HCT116 (cell line): ENCODE measurements at regions not wholly inside any gene's neighbourhood (a gene's known extent, or its start where the extent isn't known, plus 50 kb on each side); places are given as distances from the start of the nearest gene placed in this dataset.

Experiments
- ATAC-seq: fragments of 200-7000 bp; cut with Tn5 transposase; 2 replicates; pipeline ENCODE4 v1.9.1; 2020; ENCODE audit warnings: mild to moderate bottlenecking, moderate library complexity
- BruUV-seq: library from RNA; stranded (reverse); fragments of 400-500 nt; replicated peaks from 2 replicates; lab custom pipeline; 2021; lab: Mats Ljungman, UMichigan
- CTCF ChIA-PET: fragments of 300-600 bp; sonication (Branson Sonifier 250); formaldehyde crosslinking; loops from one replicate; lab custom pipeline; 2021; ENCODE audit warnings: antibody characterized with exemption; lab: Charles Lee
- POLR2A ChIA-PET: fragments of 300-600, 350-600 bp; sonication (Branson Sonifier 250); formaldehyde crosslinking; loops from one replicate; lab custom pipeline; 2021; ENCODE audit warnings: antibody characterized with exemption; lab: Charles Lee
- RAD21 ChIA-PET, 2 experiments: fragments of 300-600 bp; sonication (Branson Sonifier 250); formaldehyde crosslinking; loops; one replicate each; lab custom pipeline; 2023; ENCODE audit warnings: low total read pairs in 2 of 2; ENCODE audit not compliant: uncharacterized antibody in 2 of 2, unreplicated experiment in 2 of 2, low non-redundant PET in 1 of 2; lab: Charles Lee
- DNase-seq: peaks from one replicate; pipeline ENCODE4 v3.0.0-alpha.2; 2010; ENCODE audit warnings: low read depth, low spot score
- H2AFZ ChIP-seq: fragments of 200-600 bp; shearing (Covaris generic), sonication (generic); 2 replicates; pipeline ENCODE4 v1.6.1; 2017; ENCODE audit warnings: low read depth, mixed run types, mixed read lengths, antibody characterized with exemption, low read length; ENCODE audit not compliant: poor library complexity, severe bottlenecking
- H3K27ac ChIP-seq: 2 replicates; pipeline ENCODE4 v1.5.1; 2012; ENCODE audit warnings: low read depth, low read length
- H3K27me3 ChIP-seq: fragments of 200-600 bp; sonication (generic); 2 replicates; pipeline ENCODE4 v1.6.1; 2016; ENCODE audit warnings: mixed run types, low read length, mixed read lengths; ENCODE audit not compliant: insufficient read depth
- H3K36me3 ChIP-seq, 2 experiments: fragments of 200-500 bp in 1 of 2; fragments of 200-600 bp in 1 of 2; sonication (Bioruptor generic) in 1 of 2; sonication (generic) in 1 of 2; 2 replicates each; pipeline versions ENCODE4 v1.5.1 to v1.6.1; 2014 to 2016; ENCODE audit warnings: low read length in 2 of 2, inconsistent platforms in 1 of 2, mixed read lengths in 1 of 2, mixed run types in 1 of 2; ENCODE audit not compliant: insufficient read depth in 2 of 2, control insufficient read depth in 1 of 2
- H3K4me1 ChIP-seq, 2 experiments: fragments of 200-600 bp in 1 of 2; sonication (generic) in 1 of 2; 2 replicates each; pipeline versions ENCODE4 v1.5.1 to v1.6.1; 2012 to 2017; ENCODE audit warnings: low read length in 2 of 2, inconsistent platforms in 1 of 2, mild to moderate bottlenecking in 1 of 2, mixed read lengths in 1 of 2, mixed run types in 1 of 2, moderate library complexity in 1 of 2; ENCODE audit not compliant: insufficient read depth in 2 of 2, control insufficient read depth in 1 of 2
- H3K4me2 ChIP-seq: fragments of 200-600 bp; sonication (generic); 2 replicates; pipeline ENCODE4 v1.6.1; 2017; ENCODE audit warnings: mixed run types, low read length, mixed read lengths
- H3K4me3 ChIP-seq, 2 experiments: fragments of 200-600 bp in 1 of 2; sonication (generic) in 1 of 2; replicated peaks in 1 of 2; 2 replicates each; pipeline ENCODE4 v1.5.1; 2011 to 2016; ENCODE audit warnings: low read length in 2 of 2, control low read depth in 1 of 2, low read depth in 1 of 2, mild to moderate bottlenecking in 1 of 2, mixed read lengths in 1 of 2, mixed run types in 1 of 2
- H3K79me2 ChIP-seq: fragments of 200-600 bp; sonication (generic); 2 replicates; pipeline ENCODE4 v1.6.1; 2017; ENCODE audit warnings: mild to moderate bottlenecking, mixed run types, low read length, moderate library complexity, mixed read lengths; ENCODE audit not compliant: insufficient read depth
- H3K9ac ChIP-seq: fragments of 200-600 bp; sonication (generic); 2 replicates; pipeline ENCODE4 v1.6.1; 2016; ENCODE audit warnings: low read length, mixed read lengths
- H3K9me2 ChIP-seq: fragments of 200-600 bp; sonication (generic), shearing (Covaris generic); 2 replicates; pipeline ENCODE4 v1.6.1; 2017; ENCODE audit warnings: mixed run types, mild to moderate bottlenecking, moderate library complexity; ENCODE audit not compliant: insufficient read depth
- H3K9me3 ChIP-seq, 2 experiments: fragments of 200-500 bp in 1 of 2; fragments of 200-600 bp in 1 of 2; sonication (Bioruptor generic) in 1 of 2; sonication (generic) in 1 of 2; 2 replicates each; pipeline ENCODE4 v1.6.1; 2014 to 2017; ENCODE audit warnings: low read length in 2 of 2, mixed read lengths in 2 of 2, inconsistent platforms in 1 of 2, low read depth in 1 of 2, mild to moderate bottlenecking in 1 of 2, mixed run types in 1 of 2, moderate library complexity in 1 of 2; ENCODE audit not compliant: control insufficient read depth in 1 of 2, insufficient read depth in 1 of 2
- H4K20me1 ChIP-seq: fragments of 200-600 bp; sonication (generic), shearing (Covaris generic); 2 replicates; pipeline ENCODE4 v1.6.1; 2017; ENCODE audit warnings: mixed run types, mild to moderate bottlenecking, moderate library complexity; ENCODE audit not compliant: insufficient read depth
- CTCF ChIP-seq, 3 experiments: fragments of 200-600 bp in 1 of 3; sonication (generic) in 1 of 3; IDR thresholded peaks in 2 of 3; conservative IDR thresholded peaks in 1 of 3; 2 replicates each; pipeline ENCODE4 v1.5.1; 2012 to 2017; ENCODE audit warnings: low read depth in 2 of 3, low read length in 2 of 3, antibody characterized with exemption in 1 of 3, borderline replicate concordance in 1 of 3, control low read depth in 1 of 3, mild to moderate bottlenecking in 1 of 3, mixed read lengths in 1 of 3, mixed run types in 1 of 3, moderate library complexity in 1 of 3; ENCODE audit not compliant: insufficient read depth in 1 of 3
- EZH2 ChIP-seq: fragments of 200-600 bp; sonication (generic); IDR thresholded peaks from 2 replicates; pipeline ENCODE4 v1.6.1; 2017; ENCODE audit warnings: antibody characterized with exemption, mixed run types
- EZH2phosphoT487 ChIP-seq: fragments of 200-600 bp; IDR thresholded peaks from 2 replicates; pipeline ENCODE4 v1.6.1; 2018; ENCODE audit warnings: antibody characterized with exemption, borderline replicate concordance
- MAX ChIP-seq: IDR thresholded peaks from 2 replicates; pipeline ENCODE4 v1.6.1; 2012
- RAD21 ChIP-seq: IDR thresholded peaks from 2 replicates; pipeline ENCODE4 v1.6.1; 2012; ENCODE audit warnings: low read depth, mild to moderate bottlenecking
- REST ChIP-seq: IDR thresholded peaks from 2 replicates; pipeline ENCODE4 v1.6.1; 2012; ENCODE audit warnings: low read depth
- SRF ChIP-seq: IDR thresholded peaks from 2 replicates; pipeline ENCODE4 v1.6.1; 2012; ENCODE audit warnings: low read depth
- TCF7L2 ChIP-seq: IDR thresholded peaks from 2 replicates; pipeline ENCODE4 v1.7.0; 2011; ENCODE audit warnings: borderline replicate concordance, inconsistent platforms; ENCODE audit not compliant: insufficient read depth, insufficient read length; ENCODE audit errors: extremely low read depth
- YY1 ChIP-seq: IDR thresholded peaks from 2 replicates; pipeline ENCODE4 v1.6.1; 2011; ENCODE audit warnings: low read length, low read depth, moderate library complexity, mild to moderate bottlenecking; ENCODE audit not compliant: insufficient replicate concordance; ENCODE audit errors: extremely low read depth
- ZFX ChIP-seq: fragments of 450-650 bp; IDR thresholded peaks from 2 replicates; pipeline ENCODE4 v1.6.1; 2017
- ZNF274 ChIP-seq: fragments of 200-500 bp; sonication (Bioruptor generic); IDR thresholded peaks from 2 replicates; pipeline ENCODE4 v1.6.1; 2014; ENCODE audit warnings: mild to moderate bottlenecking, low read depth, low read length, inconsistent platforms
- intact Hi-C: fragments of 100-400 bp; cut with micrococcal nuclease; formaldehyde crosslinking; loops from 2 replicates; pipeline ENCODE4 v1.10.0; 2022

- peaks cover 7 to 47% of the 10 kb centered on the region in 2 experiments; a peak in 3 of 4 replicates for H3K4me1 ChIP-seq
- TSS peak; percentile 59 for BruUV-seq
- TF ChIP-seq RAD21 (no peak), CTCF (IDR thresholded peaks at IDR 0.05 in 2 of 3, conservative IDR thresholded peaks at IDR 0.05 in 1 of 3; ENCODE audit: borderline replicate concordance in 1 of 3, insufficient read depth in 1 of 3, low read depth in 2 of 3, low read length in 2 of 3) (no peak), EZH2 (no peak), MAX (peak; percentile 38; the same call in 1 of the 2 replicates), SRF (no peak)
- RAD21 ChIA-PET, result no interaction called here
- H3K9me2 ChIP-seq, result no peaks in the 10 kb centered on the region
- no peaks in the 10 kb centered on the region for H4K20me1 ChIP-seq
- peak overlapping the region; percentile 24 for H2AFZ ChIP-seq
- 0 out of 4 replicates have a peak overlapping the region, but pooled peaks of 1 of the 2 experiments have one; percentile 5 for H3K4me3 ChIP-seq
- H3K27ac ChIP-seq, result no peak overlapping the region
- no peaks in the 10 kb centered on the region for H3K9me3 ChIP-seq
- no peaks in the 10 kb centered on the region for H3K27me3 ChIP-seq
- CTCF ChIA-PET, result interaction anchor here (1.2 to 1.3 kb wide), 2 partner anchors 12 to 160 kb away, joined by 3 read pairs; no protein-coding TSS in a partner anchor
- DNase-seq, result no peak
- no peaks in the 10 kb centered on the region for H3K36me3 ChIP-seq
- ATAC-seq, result peak; percentile 48
- H3K9ac ChIP-seq, result no peak overlapping the region; the same call in 1 of the 2 replicates
- H3K4me2 ChIP-seq, result peak overlapping the region; percentile 62
- POLR2A ChIA-PET, result interaction anchor here (1.1 kb wide), 1 partner anchor 30 kb away, joined by 3 read pairs; no protein-coding TSS in a partner anchor
- intact Hi-C loops, result no loop called here
- H3K79me2 ChIP-seq, result no peaks in the 10 kb centered on the region
Measured at GRCh38 chr5:115414406-115415142, 118.1 kb upstream of the CCDC112 start.

- POLR2A ChIA-PET, result no interaction called here
- no peak overlapping the region for H3K9ac ChIP-seq
- TF ChIP-seq TCF7L2 (no peak), RAD21 (no peak), EZH2phosphoT487 (no peak), ZNF274 (no peak), ZFX (no peak), MAX (no peak), YY1 (no peak), REST (no peak)
Measured at GRCh38 chr5:115413651-115414050, 117.2 kb upstream of the CCDC112 start.

More at GRCh38 chr5:115413651-115414050, 117.2 kb upstream of the CCDC112 start:
- Histone ChIP-seq H2AFZ (peak overlapping the region; percentile 63), H3K79me2 (no peaks in the 10 kb centered on the region), H3K4me2 (no peak overlapping the region), H4K20me1 (no peaks in the 10 kb centered on the region), H3K27me3 (no peaks in the 10 kb centered on the region), H3K4me3 (no peak overlapping the region), H3K9me2 (no peaks in the 10 kb centered on the region), H3K4me1 (peaks cover 7 to 38% of the 10 kb centered on the region in 2 experiments; a peak in 3 of 4 replicates), H3K9me3 (no peaks in the 10 kb centered on the region), H3K27ac (no peak overlapping the region), H3K36me3 (no peaks in the 10 kb centered on the region)
- DNase-seq (no peak), ATAC-seq (no peak)
- no TSS peak for BruUV-seq
- ChIA-PET RAD21 (no interaction called here), CTCF (interaction anchor here (1.2 kb wide), 1 partner anchor 161 kb away, joined by 3 read pairs; no protein-coding TSS in a partner anchor)
- intact Hi-C loops, result no loop called here
